Activated T-cell treated with anti-CD3 and anti-CD28 coated beads, Interleukin-2, amount 50 U/mL, for 24 hours (primary cell): ENCODE measurements at regions not wholly inside any gene's neighbourhood (a gene's known extent, or its start where the extent isn't known, plus 50 kb on each side); places are given as distances from the start of the nearest gene placed in this dataset.

Experiments
- DNase-seq: peaks from one replicate; pipeline ENCODE4 v3.0.0-alpha.2; 2020
- H3K27ac Mint-ChIP-seq: 2 replicates; pipeline ENCODE4 v1.8.0; 2020; ENCODE audit warnings: mild to moderate bottlenecking, mixed read lengths
- H3K27me3 Mint-ChIP-seq: 2 replicates; pipeline ENCODE4 v1.8.0; 2020; ENCODE audit warnings: mixed read lengths
- H3K36me3 Mint-ChIP-seq: 2 replicates; pipeline ENCODE4 v1.8.0; 2020; ENCODE audit warnings: low read depth, mixed read lengths
- H3K4me1 Mint-ChIP-seq: 2 replicates; pipeline ENCODE4 v1.8.0; 2020; ENCODE audit warnings: low read depth, mixed read lengths
- H3K4me3 Mint-ChIP-seq: 2 replicates; pipeline ENCODE4 v1.8.0; 2020; ENCODE audit warnings: mild to moderate bottlenecking, moderate library complexity, mixed read lengths
- H3K9me3 Mint-ChIP-seq: 2 replicates; pipeline ENCODE4 v1.8.0; 2020; ENCODE audit warnings: mixed read lengths

GRCh38 chr1:114216431-114217173 lies 62.9 kb upstream of the SYT6 start:
- Mint-ChIP-seq H3K4me1 (peaks cover 2% of the 10 kb centered on the region), H3K4me3 (no peak overlapping the region), H3K27ac (no peak overlapping the region), H3K27me3 (no peaks in the 10 kb centered on the region), H3K9me3 (no peaks in the 10 kb centered on the region), H3K36me3 (no peaks in the 10 kb centered on the region)
- no peak for DNase-seq

GRCh38 chr1:114215436-114215835 lies 61.8 kb upstream of the SYT6 start:
- no peak for DNase-seq
- H3K36me3 Mint-ChIP-seq: no peaks in the 10 kb centered on the region
- no peak overlapping the region for H3K27ac Mint-ChIP-seq
- H3K27me3 Mint-ChIP-seq: peaks cover under 1% of the 10 kb centered on the region
- H3K4me3 Mint-ChIP-seq: no peak overlapping the region
- peaks cover 2% of the 10 kb centered on the region for H3K4me1 Mint-ChIP-seq
- no peaks in the 10 kb centered on the region for H3K9me3 Mint-ChIP-seq

GRCh38 chr1:114214016-114214415 lies 60.3 kb upstream of the SYT6 start:
- Mint-ChIP-seq H3K4me3 (no peak overlapping the region), H3K27me3 (peaks cover 12% of the 10 kb centered on the region), H3K4me1 (peaks cover 2% of the 10 kb centered on the region), H3K9me3 (no peaks in the 10 kb centered on the region), H3K36me3 (no peaks in the 10 kb centered on the region), H3K27ac (no peak overlapping the region)
- no peak for DNase-seq

- Mint-ChIP-seq H3K27me3 (peaks cover 41% of the 10 kb centered on the region), H3K36me3 (no peaks in the 10 kb centered on the region), H3K4me3 (no peak overlapping the region), H3K27ac (no peak overlapping the region), H3K4me1 (peaks cover 2% of the 10 kb centered on the region), H3K9me3 (no peaks in the 10 kb centered on the region)
- DNase-seq: no peak
Observed at GRCh38 chr1:114209971-114210370, 56.3 kb upstream of the SYT6 start.

GRCh38 chr1:114208714-114209113 lies 55.0 kb upstream of the SYT6 start:
- no peak overlapping the region for H3K4me3 Mint-ChIP-seq
- no peak overlapping the region for H3K27ac Mint-ChIP-seq
- H3K4me1 Mint-ChIP-seq: peaks cover 2% of the 10 kb centered on the region
- peaks cover 47% of the 10 kb centered on the region for H3K27me3 Mint-ChIP-seq
- H3K36me3 Mint-ChIP-seq: no peaks in the 10 kb centered on the region
- no peak for DNase-seq
- H3K9me3 Mint-ChIP-seq: no peaks in the 10 kb centered on the region

GRCh38 chr1:114208106-114208505 lies 54.4 kb upstream of the SYT6 start:
- H3K4me1 Mint-ChIP-seq: peaks cover 2% of the 10 kb centered on the region
- DNase-seq: no peak
- H3K36me3 Mint-ChIP-seq: no peaks in the 10 kb centered on the region
- H3K27ac Mint-ChIP-seq: no peak overlapping the region
- H3K4me3 Mint-ChIP-seq: no peak overlapping the region
- peaks cover 47% of the 10 kb centered on the region for H3K27me3 Mint-ChIP-seq
- no peaks in the 10 kb centered on the region for H3K9me3 Mint-ChIP-seq

- no peak overlapping the region for H3K27ac Mint-ChIP-seq
- no peaks in the 10 kb centered on the region for H3K9me3 Mint-ChIP-seq
- DNase-seq: no peak
- peaks cover 50% of the 10 kb centered on the region for H3K27me3 Mint-ChIP-seq
- peaks cover 2% of the 10 kb centered on the region for H3K4me1 Mint-ChIP-seq
- no peak overlapping the region for H3K4me3 Mint-ChIP-seq
- H3K36me3 Mint-ChIP-seq: no peaks in the 10 kb centered on the region
Observed at GRCh38 chr1:114207635-114208034, 54.0 kb upstream of the SYT6 start.

GRCh38 chr1:114206392-114206791 lies 52.7 kb upstream of the SYT6 start:
- Mint-ChIP-seq H3K9me3 (no peaks in the 10 kb centered on the region), H3K4me1 (peaks cover 2% of the 10 kb centered on the region), H3K4me3 (no peak overlapping the region), H3K27ac (no peak overlapping the region), H3K27me3 (peaks cover 59% of the 10 kb centered on the region), H3K36me3 (no peaks in the 10 kb centered on the region)
- no peak for DNase-seq

- DNase-seq: no peak
- Mint-ChIP-seq H3K9me3 (no peaks in the 10 kb centered on the region), H3K27me3 (peaks cover 47% of the 10 kb centered on the region), H3K36me3 (no peaks in the 10 kb centered on the region), H3K4me3 (no peak overlapping the region), H3K27ac (no peak overlapping the region), H3K4me1 (peaks cover 2% of the 10 kb centered on the region)
Observed at GRCh38 chr1:114203595-114204128, 50.0 kb upstream of the SYT6 start.
